H1 (cell line): ENCODE measurements at regions not wholly inside any gene's neighbourhood (a gene's known extent, or its start where the extent isn't known, plus 50 kb on each side); places are given as distances from the start of the nearest gene placed in this dataset.

Source experiments
- JUN ChIP-seq: IDR thresholded peaks from 2 replicates; pipeline ENCODE4 v1.6.1; 2011; ENCODE audit warnings: low read depth, mild to moderate bottlenecking, improper control_type of control experiment, low read length
- KDM5A ChIP-seq: fragments of 200-600 bp; IDR thresholded peaks from 2 replicates; pipeline ENCODE4 v1.7.1; 2012; ENCODE audit warnings: mild to moderate bottlenecking, low read length, inconsistent platforms, mixed read lengths

DNA sequence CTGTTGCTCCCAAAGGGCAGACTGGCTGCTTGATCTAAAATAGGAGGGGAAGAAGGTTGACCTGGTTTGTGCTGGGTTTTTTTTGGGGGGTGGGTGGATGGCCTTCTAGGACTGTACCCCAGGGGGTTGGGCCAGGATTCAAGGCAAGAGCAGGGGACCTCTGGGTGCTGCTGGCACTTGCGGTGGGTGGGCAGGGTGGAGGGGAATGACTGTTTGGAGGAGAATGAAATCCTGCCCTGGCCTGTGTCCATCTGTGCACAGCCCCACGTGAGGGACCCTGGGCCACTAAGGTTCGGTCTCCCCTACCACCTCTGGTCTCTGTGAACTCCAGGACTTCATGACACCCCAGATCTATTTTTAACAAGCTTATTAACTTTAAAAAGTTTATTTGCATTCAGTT lies 414.2 kb downstream of the PTPRU start (continued):
- TF ChIP-seq JUN = no peak
- no peak for TF ChIP-seq KDM5A
